ENCODE measurements at regions not wholly inside any gene's neighbourhood (a gene's known extent, or its start where the extent isn't known, plus 50 kb on each side); places are given as distances from the start of the nearest gene placed in this dataset.

- TF ChIP-seq MLX (CRISPR knock-in tag; IDR thresholded peaks at IDR 0.05) (no peak), ZNF121 (CRISPR knock-in tag; IDR thresholded peaks at IDR 0.05) (no peak), CREB1 (CRISPR knock-in tag; IDR thresholded peaks at IDR 0.05) (no peak)
Observed at GRCh38 chr2:219812672-219813071, 185.2 kb downstream of the SLC4A3 start (continued).

DNA sequence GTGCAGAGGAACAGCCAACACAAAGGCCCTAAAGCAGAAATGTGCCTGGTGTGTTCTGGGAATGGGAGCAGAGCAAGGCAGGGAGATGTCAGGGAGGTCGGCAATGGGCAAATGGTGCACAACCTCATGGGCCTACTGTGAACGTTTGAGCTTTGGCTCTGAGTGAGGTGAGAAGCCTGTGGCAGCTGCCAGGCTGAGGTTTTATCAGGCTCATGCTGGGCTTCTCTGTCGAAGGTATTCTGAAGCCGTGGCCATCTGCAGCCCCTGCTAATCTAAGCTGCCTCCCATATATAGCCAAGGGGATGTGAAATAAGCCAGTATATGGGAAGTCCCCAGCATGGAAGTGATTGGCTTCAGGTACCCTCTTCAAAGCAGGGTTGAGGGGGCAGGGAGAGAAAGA is 193.3 kb downstream of the SLC4A3 start:
- H3K36me3 Mint-ChIP-seq, result peaks cover 27% of the 10 kb centered on the region
- ChIA-PET CTCF (no interaction called here), POLR2A (no interaction called here)
- TF ChIP-seq, protein P1, sequence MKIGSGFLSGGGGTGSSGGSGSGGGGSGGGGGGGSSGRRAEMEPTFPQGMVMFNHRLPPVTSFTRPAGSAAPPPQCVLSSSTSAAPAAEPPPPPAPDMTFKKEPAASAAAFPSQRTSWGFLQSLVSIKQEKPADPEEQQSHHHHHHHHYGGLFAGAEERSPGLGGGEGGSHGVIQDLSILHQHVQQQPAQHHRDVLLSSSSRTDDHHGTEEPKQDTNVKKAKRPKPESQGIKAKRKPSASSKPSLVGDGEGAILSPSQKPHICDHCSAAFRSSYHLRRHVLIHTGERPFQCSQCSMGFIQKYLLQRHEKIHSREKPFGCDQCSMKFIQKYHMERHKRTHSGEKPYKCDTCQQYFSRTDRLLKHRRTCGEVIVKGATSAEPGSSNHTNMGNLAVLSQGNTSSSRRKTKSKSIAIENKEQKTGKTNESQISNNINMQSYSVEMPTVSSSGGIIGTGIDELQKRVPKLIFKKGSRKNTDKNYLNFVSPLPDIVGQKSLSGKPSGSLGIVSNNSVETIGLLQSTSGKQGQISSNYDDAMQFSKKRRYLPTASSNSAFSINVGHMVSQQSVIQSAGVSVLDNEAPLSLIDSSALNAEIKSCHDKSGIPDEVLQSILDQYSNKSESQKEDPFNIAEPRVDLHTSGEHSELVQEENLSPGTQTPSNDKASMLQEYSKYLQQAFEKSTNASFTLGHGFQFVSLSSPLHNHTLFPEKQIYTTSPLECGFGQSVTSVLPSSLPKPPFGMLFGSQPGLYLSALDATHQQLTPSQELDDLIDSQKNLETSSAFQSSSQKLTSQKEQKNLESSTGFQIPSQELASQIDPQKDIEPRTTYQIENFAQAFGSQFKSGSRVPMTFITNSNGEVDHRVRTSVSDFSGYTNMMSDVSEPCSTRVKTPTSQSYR (CRISPR knock-in tag; IDR thresholded peaks at IDR 0.05), result no peak
- TF ChIP-seq, protein P2, sequence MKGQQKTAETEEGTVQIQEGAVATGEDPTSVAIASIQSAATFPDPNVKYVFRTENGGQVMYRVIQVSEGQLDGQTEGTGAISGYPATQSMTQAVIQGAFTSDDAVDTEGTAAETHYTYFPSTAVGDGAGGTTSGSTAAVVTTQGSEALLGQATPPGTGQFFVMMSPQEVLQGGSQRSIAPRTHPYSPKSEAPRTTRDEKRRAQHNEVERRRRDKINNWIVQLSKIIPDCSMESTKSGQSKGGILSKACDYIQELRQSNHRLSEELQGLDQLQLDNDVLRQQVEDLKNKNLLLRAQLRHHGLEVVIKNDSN (CRISPR knock-in tag; IDR thresholded peaks at IDR 0.05), result no peak
- TF ChIP-seq ELF4 (CRISPR knock-in tag; IDR thresholded peaks at IDR 0.05; ENCODE audit: low read depth) (no peak), ZNF232 (CRISPR knock-in tag; IDR thresholded peaks at IDR 0.05) (no peak), EMX1 (CRISPR knock-in tag; IDR thresholded peaks at IDR 0.05) (no peak), ATF2 (CRISPR knock-in tag; IDR thresholded peaks at IDR 0.05; ENCODE audit: borderline replicate concordance, low read depth) (no peak), NFE2L1 (CRISPR knock-in tag; IDR thresholded peaks at IDR 0.05) (no peak), ZNF263 (CRISPR knock-in tag; IDR thresholded peaks at IDR 0.05; ENCODE audit: low read depth) (no peak), IRF2 (CRISPR knock-in tag; IDR thresholded peaks at IDR 0.05; ENCODE audit: borderline replicate concordance, low read depth) (no peak)
- TF ChIP-seq, protein P3, sequence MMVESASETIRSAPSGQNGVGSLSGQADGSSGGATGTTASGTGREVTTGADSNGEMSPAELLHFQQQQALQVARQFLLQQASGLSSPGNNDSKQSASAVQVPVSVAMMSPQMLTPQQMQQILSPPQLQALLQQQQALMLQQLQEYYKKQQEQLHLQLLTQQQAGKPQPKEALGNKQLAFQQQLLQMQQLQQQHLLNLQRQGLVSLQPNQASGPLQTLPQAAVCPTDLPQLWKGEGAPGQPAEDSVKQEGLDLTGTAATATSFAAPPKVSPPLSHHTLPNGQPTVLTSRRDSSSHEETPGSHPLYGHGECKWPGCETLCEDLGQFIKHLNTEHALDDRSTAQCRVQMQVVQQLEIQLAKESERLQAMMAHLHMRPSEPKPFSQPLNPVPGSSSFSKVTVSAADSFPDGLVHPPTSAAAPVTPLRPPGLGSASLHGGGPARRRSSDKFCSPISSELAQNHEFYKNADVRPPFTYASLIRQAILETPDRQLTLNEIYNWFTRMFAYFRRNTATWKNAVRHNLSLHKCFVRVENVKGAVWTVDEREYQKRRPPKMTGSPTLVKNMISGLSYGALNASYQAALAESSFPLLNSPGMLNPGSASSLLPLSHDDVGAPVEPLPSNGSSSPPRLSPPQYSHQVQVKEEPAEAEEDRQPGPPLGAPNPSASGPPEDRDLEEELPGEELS (CRISPR knock-in tag; IDR thresholded peaks at IDR 0.05), result no peak
- TF ChIP-seq, protein P4, sequence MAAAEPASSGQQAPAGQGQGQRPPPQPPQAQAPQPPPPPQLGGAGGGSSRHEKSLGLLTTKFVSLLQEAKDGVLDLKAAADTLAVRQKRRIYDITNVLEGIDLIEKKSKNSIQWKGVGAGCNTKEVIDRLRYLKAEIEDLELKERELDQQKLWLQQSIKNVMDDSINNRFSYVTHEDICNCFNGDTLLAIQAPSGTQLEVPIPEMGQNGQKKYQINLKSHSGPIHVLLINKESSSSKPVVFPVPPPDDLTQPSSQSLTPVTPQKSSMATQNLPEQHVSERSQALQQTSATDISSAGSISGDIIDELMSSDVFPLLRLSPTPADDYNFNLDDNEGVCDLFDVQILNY (CRISPR knock-in tag; IDR thresholded peaks at IDR 0.05), result no peak
- H3K9me3 Mint-ChIP-seq, result peaks cover 32% of the 10 kb centered on the region
- no peaks in the 10 kb centered on the region for H3K4me1 Mint-ChIP-seq
- no peak overlapping the region for H3K4me3 Mint-ChIP-seq
- DNase-seq (ENCODE audit: low spot score) (no peak), ATAC-seq (no peak)
- no peak overlapping the region for H3K27ac Mint-ChIP-seq
- peaks cover 15% of the 10 kb centered on the region for H3K27me3 Mint-ChIP-seq (ENCODE audit: low read depth)

DNA sequence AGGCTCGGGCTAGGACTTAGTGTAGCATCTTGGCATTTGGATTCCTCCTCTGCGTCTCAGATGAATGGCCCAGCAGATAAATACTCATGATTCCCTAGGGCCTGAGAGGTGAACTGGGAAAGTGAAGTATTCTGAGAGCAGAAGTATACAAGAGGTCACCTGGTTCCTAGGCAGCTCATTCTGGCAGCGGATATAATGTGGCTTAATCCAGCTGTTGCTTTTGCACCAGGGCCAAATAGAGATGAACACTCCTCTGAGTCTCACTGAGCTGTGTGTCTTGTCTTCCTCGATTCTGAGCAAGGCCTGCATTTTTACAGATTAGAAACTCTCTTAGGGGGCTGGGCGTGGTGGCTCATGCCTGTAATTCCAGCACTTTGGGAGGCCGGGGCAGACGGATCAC is 196.1 kb downstream of the SLC4A3 start:
- Mint-ChIP-seq H3K4me1 (no peaks in the 10 kb centered on the region), H3K4me3 (no peak overlapping the region)
- TF ChIP-seq SMAD3 (CRISPR knock-in tag; IDR thresholded peaks at IDR 0.05; ENCODE audit: borderline replicate concordance) (no peak), ZNF671 (CRISPR knock-in tag; IDR thresholded peaks at IDR 0.05) (no peak), ZNF232 (CRISPR knock-in tag; IDR thresholded peaks at IDR 0.05) (no peak), ELF4 (CRISPR knock-in tag; IDR thresholded peaks at IDR 0.05; ENCODE audit: low read depth) (no peak), CBFB (CRISPR knock-in tag; IDR thresholded peaks at IDR 0.05; ENCODE audit: low read depth) (no peak), HMGA2 (CRISPR knock-in tag; IDR thresholded peaks at IDR 0.05) (no peak), ZNF423 (CRISPR knock-in tag; IDR thresholded peaks at IDR 0.05) (no peak), JAZF1 (CRISPR knock-in tag; IDR thresholded peaks at IDR 0.05) (no peak), ZNF121 (CRISPR knock-in tag; IDR thresholded peaks at IDR 0.05) (no peak)
- TF ChIP-seq, protein P5, sequence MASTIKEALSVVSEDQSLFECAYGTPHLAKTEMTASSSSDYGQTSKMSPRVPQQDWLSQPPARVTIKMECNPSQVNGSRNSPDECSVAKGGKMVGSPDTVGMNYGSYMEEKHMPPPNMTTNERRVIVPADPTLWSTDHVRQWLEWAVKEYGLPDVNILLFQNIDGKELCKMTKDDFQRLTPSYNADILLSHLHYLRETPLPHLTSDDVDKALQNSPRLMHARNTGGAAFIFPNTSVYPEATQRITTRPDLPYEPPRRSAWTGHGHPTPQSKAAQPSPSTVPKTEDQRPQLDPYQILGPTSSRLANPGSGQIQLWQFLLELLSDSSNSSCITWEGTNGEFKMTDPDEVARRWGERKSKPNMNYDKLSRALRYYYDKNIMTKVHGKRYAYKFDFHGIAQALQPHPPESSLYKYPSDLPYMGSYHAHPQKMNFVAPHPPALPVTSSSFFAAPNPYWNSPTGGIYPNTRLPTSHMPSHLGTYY (CRISPR knock-in tag; IDR thresholded peaks at IDR 0.05), result no peak
- TF ChIP-seq, protein P6, sequence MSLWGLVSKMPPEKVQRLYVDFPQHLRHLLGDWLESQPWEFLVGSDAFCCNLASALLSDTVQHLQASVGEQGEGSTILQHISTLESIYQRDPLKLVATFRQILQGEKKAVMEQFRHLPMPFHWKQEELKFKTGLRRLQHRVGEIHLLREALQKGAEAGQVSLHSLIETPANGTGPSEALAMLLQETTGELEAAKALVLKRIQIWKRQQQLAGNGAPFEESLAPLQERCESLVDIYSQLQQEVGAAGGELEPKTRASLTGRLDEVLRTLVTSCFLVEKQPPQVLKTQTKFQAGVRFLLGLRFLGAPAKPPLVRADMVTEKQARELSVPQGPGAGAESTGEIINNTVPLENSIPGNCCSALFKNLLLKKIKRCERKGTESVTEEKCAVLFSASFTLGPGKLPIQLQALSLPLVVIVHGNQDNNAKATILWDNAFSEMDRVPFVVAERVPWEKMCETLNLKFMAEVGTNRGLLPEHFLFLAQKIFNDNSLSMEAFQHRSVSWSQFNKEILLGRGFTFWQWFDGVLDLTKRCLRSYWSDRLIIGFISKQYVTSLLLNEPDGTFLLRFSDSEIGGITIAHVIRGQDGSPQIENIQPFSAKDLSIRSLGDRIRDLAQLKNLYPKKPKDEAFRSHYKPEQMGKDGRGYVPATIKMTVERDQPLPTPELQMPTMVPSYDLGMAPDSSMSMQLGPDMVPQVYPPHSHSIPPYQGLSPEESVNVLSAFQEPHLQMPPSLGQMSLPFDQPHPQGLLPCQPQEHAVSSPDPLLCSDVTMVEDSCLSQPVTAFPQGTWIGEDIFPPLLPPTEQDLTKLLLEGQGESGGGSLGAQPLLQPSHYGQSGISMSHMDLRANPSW (CRISPR knock-in tag; conservative IDR thresholded peaks at IDR 0.05; ENCODE audit: low read depth), result no peak

More for the DNA sequence above, 196.1 kb downstream of the SLC4A3 start:
- ATAC-seq (no peak), DNase-seq (ENCODE audit: low spot score) (no peak)
- peaks cover 13% of the 10 kb centered on the region for H3K36me3 Mint-ChIP-seq
- ChIA-PET POLR2A (no interaction called here), CTCF (interaction anchor here (1.8 kb wide), 1 partner anchor 173 kb away, joined by 4 read pairs; no protein-coding TSS in a partner anchor)
- no peak overlapping the region for H3K27ac Mint-ChIP-seq
- H3K9me3 Mint-ChIP-seq, result peaks cover 18% of the 10 kb centered on the region
- 0 out of 2 replicates have a peak, but pooled peaks cover 7% of the 10 kb centered on the region for H3K27me3 Mint-ChIP-seq (ENCODE audit: low read depth)

All from WTC11 (cell line).